H1 (cell line): ENCODE measurements at regions not wholly inside any gene's neighbourhood (a gene's known extent, or its start where the extent isn't known, plus 50 kb on each side); places are given as distances from the start of the nearest gene placed in this dataset.

Experiments
- CTCF ChIA-PET: fragments of 300-600 bp; sonication (Branson Sonifier 250); formaldehyde crosslinking; loops from one replicate; lab custom pipeline; 2021; ENCODE audit not compliant: partially characterized antibody; lab: Charles Lee
- POLR2A ChIA-PET: fragments of 300-600 bp; sonication (Branson Sonifier 250); formaldehyde crosslinking; loops from one replicate; lab custom pipeline; 2021; ENCODE audit warnings: inconsistent platforms; ENCODE audit not compliant: partially characterized antibody; lab: Charles Lee
- DNase-seq, 2 experiments: peaks; one replicate each; pipeline versions ENCODE4 v3.0.0 to v3.0.0-alpha.2; 2010 to 2022; ENCODE audit warnings: low spot score in 2 of 2, low read depth in 1 of 2, mixed read lengths in 1 of 2
- FAIRE-seq: peaks from 2 replicates; lab custom pipeline; 2011; peaks lifted over from hg19 to GRCh38; lab: Jason Lieb, UNC
- H2AFZ ChIP-seq: 2 replicates; pipeline ENCODE4 v1.8.1; 2012; ENCODE audit warnings: low read length, inconsistent platforms
- H2AK5ac ChIP-seq: 2 replicates; pipeline ENCODE4 v1.6.1; 2013; ENCODE audit warnings: low read depth, low read length
- H2BK120ac ChIP-seq: replicated peaks from 2 replicates; pipeline ENCODE3; 2013; ENCODE audit warnings: low read depth, low read length, inconsistent platforms
- H2BK12ac ChIP-seq: 2 replicates; pipeline ENCODE4 v1.6.1; 2013; ENCODE audit warnings: low read depth, low read length
- H2BK15ac ChIP-seq: 2 replicates; pipeline ENCODE4 v1.6.1; 2013; ENCODE audit warnings: low read length
- H2BK20ac ChIP-seq: 2 replicates; pipeline ENCODE4 v1.6.1; 2013; ENCODE audit warnings: low read length
- H2BK5ac ChIP-seq: 2 replicates; pipeline ENCODE4 v1.6.1; 2013; ENCODE audit warnings: low read depth, low read length
- H3K14ac ChIP-seq: 2 replicates; pipeline ENCODE4 v1.6.1; 2013; ENCODE audit warnings: inconsistent platforms; ENCODE audit not compliant: insufficient read length
- H3K18ac ChIP-seq: 2 replicates; pipeline ENCODE4 v1.6.1; 2013; ENCODE audit warnings: low read length; ENCODE audit errors: extremely low read depth
- H3K23ac ChIP-seq: 2 replicates; pipeline ENCODE4 v1.6.1; 2013; ENCODE audit warnings: inconsistent platforms; ENCODE audit not compliant: insufficient read length
- H3K23me2 ChIP-seq: 2 replicates; pipeline ENCODE4 v1.6.1; 2013; ENCODE audit warnings: low read depth, low read length
- H3K27ac ChIP-seq: 2 replicates; pipeline ENCODE4 v1.6.1; 2011; ENCODE audit warnings: low read depth, low read length, inconsistent platforms
- H3K27me3 ChIP-seq, 4 experiments: replicated peaks in 1 of 4; 1 replicate in 1 of 4; 2 replicates in 3 of 4; pipeline versions ENCODE4 v1.6.1 to v1.8.1; 2011 to 2013; ENCODE audit warnings: low read length in 3 of 4, mild to moderate bottlenecking in 3 of 4, inconsistent platforms in 2 of 4, mixed read lengths in 2 of 4, moderate library complexity in 1 of 4; ENCODE audit not compliant: control insufficient read depth in 3 of 4, insufficient read depth in 3 of 4; ENCODE audit errors: extremely low read depth in 1 of 4
- H3K36me3 ChIP-seq, 4 experiments: 2 replicates each; pipeline versions ENCODE4 v1.6.1 to v1.8.1; 2011 to 2013; ENCODE audit warnings: mild to moderate bottlenecking in 4 of 4, low read length in 3 of 4, moderate library complexity in 2 of 4, control low read depth in 1 of 4, inconsistent platforms in 1 of 4; ENCODE audit not compliant: insufficient read depth in 4 of 4, control insufficient read depth in 2 of 4
- H3K4ac ChIP-seq: replicated peaks from 2 replicates; pipeline ENCODE3; 2013; ENCODE audit warnings: low read length, low read depth, mixed read lengths, inconsistent platforms; ENCODE audit not compliant: insufficient read length
- H3K4me1 ChIP-seq, 4 experiments: replicated peaks in 1 of 4; 1 replicate in 1 of 4; 2 replicates in 3 of 4; pipeline versions ENCODE4 v1.6.1 to v1.8.1; 2011 to 2013; ENCODE audit warnings: low read length in 3 of 4, inconsistent platforms in 2 of 4, mixed read lengths in 1 of 4; ENCODE audit not compliant: insufficient read depth in 4 of 4, control insufficient read depth in 3 of 4
- H3K4me2 ChIP-seq, 2 experiments: 2 replicates each; pipeline versions ENCODE4 v1.6.1 to v1.8.1; 2011 to 2013; ENCODE audit warnings: low read depth in 2 of 2, low read length in 2 of 2, control low read depth in 1 of 2, inconsistent platforms in 1 of 2, mild to moderate bottlenecking in 1 of 2; ENCODE audit not compliant: insufficient read depth in 1 of 2
- H3K4me3 ChIP-seq, 4 experiments: fragments of 200-600, 300-600 bp in 1 of 4; sonication (generic), shearing (Covaris generic), sonication (Bioruptor Twin) in 1 of 4; 2 replicates each; pipeline versions ENCODE4 v1.5.1 to v1.8.1; 2011 to 2016; ENCODE audit warnings: low read length in 4 of 4, low read depth in 3 of 4, control low read depth in 2 of 4, inconsistent platforms in 2 of 4, mild to moderate bottlenecking in 2 of 4, mixed read lengths in 1 of 4, moderate library complexity in 1 of 4; ENCODE audit not compliant: insufficient read depth in 2 of 4; ENCODE audit errors: extremely low read depth in 1 of 4
- H3K56ac ChIP-seq: replicated peaks from 2 replicates; pipeline ENCODE3; 2013; ENCODE audit warnings: low read depth, mild to moderate bottlenecking, mixed read lengths, low read length, inconsistent platforms; ENCODE audit not compliant: insufficient read length
- H3K79me1 ChIP-seq: 2 replicates; pipeline ENCODE4 v1.6.1; 2013; ENCODE audit warnings: low read depth, low read length, control low read depth
- H3K79me2 ChIP-seq, 2 experiments: 2 replicates each; pipeline versions ENCODE4 v1.6.1 to v1.8.1; 2012 to 2013; ENCODE audit warnings: low read length in 2 of 2, mild to moderate bottlenecking in 2 of 2, inconsistent platforms in 1 of 2; ENCODE audit not compliant: insufficient read depth in 2 of 2, control insufficient read depth in 1 of 2
- H3K9ac ChIP-seq, 4 experiments: replicated peaks in 1 of 4; 1 replicate in 1 of 4; 2 replicates in 3 of 4; pipeline versions ENCODE4 v1.6.1 to v1.8.1; 2011 to 2013; ENCODE audit warnings: low read depth in 3 of 4, low read length in 3 of 4, control low read depth in 2 of 4, mild to moderate bottlenecking in 2 of 4, moderate library complexity in 2 of 4, inconsistent platforms in 1 of 4; ENCODE audit errors: extremely low read depth in 1 of 4
- H3K9me3 ChIP-seq, 2 experiments: 2 replicates each; pipeline versions ENCODE4 v1.6.1 to v1.8.1; 2012 to 2013; ENCODE audit warnings: mild to moderate bottlenecking in 2 of 2, moderate library complexity in 2 of 2, control low read depth in 1 of 2, inconsistent platforms in 1 of 2, low read depth in 1 of 2, low read length in 1 of 2, mixed read lengths in 1 of 2; ENCODE audit not compliant: insufficient read depth in 2 of 2
- H4K20me1 ChIP-seq, 2 experiments: replicated peaks in 1 of 2; 2 replicates each; pipeline versions ENCODE3 to v1.8.1; 2011 to 2013; ENCODE audit warnings: inconsistent platforms in 2 of 2, low read length in 2 of 2, mild to moderate bottlenecking in 1 of 2; ENCODE audit not compliant: insufficient read depth in 2 of 2, control insufficient read depth in 1 of 2
- H4K5ac ChIP-seq: 2 replicates; pipeline ENCODE4 v1.6.1; 2013; ENCODE audit warnings: low read length, low read depth, mixed read lengths, inconsistent platforms; ENCODE audit not compliant: insufficient read length
- H4K8ac ChIP-seq: 2 replicates; pipeline ENCODE4 v1.8.0; 2013; ENCODE audit warnings: mild to moderate bottlenecking, moderate library complexity, low read length, inconsistent platforms; ENCODE audit not compliant: insufficient read depth; ENCODE audit errors: extremely low read depth
- H4K91ac ChIP-seq: replicated peaks from 2 replicates; pipeline ENCODE3; 2013; ENCODE audit warnings: low read length, mixed read lengths, inconsistent platforms; ENCODE audit not compliant: insufficient read length
- BCL11A ChIP-seq, 2 experiments: IDR thresholded peaks; one replicate each; pipeline ENCODE4 v1.6.1; 2011; ENCODE audit warnings: low read depth in 2 of 2, low read length in 2 of 2, mild to moderate bottlenecking in 2 of 2
- BRCA1 ChIP-seq: IDR thresholded peaks from 2 replicates; pipeline ENCODE4 v1.6.1; 2012; ENCODE audit warnings: low read depth, low read length, improper control_type of control experiment
- CHD2 ChIP-seq: IDR thresholded peaks from 2 replicates; pipeline ENCODE4 v1.6.1; 2012; ENCODE audit warnings: low read length, improper control_type of control experiment
- HDAC6 ChIP-seq: IDR thresholded peaks from one replicate; pipeline ENCODE4 v1.7.1; 2012; ENCODE audit warnings: low read depth, mild to moderate bottlenecking, inconsistent platforms, low read length, moderate library complexity
- JUND ChIP-seq: IDR thresholded peaks from 2 replicates; pipeline ENCODE4 v1.6.1; 2011; ENCODE audit warnings: mild to moderate bottlenecking, improper control_type of control experiment, low read length
- MAFK ChIP-seq: IDR thresholded peaks from 2 replicates; pipeline ENCODE4 v1.6.1; 2012; ENCODE audit warnings: low read depth, mild to moderate bottlenecking, improper control_type of control experiment, low read length
- NANOG ChIP-seq: IDR thresholded peaks from 2 replicates; pipeline ENCODE4 v1.6.1; 2011; ENCODE audit warnings: low read length, low read depth, mild to moderate bottlenecking, inconsistent platforms; ENCODE audit not compliant: insufficient read depth, poor library complexity, severe bottlenecking
- SIN3A ChIP-seq, 2 experiments: IDR thresholded peaks in 1 of 2; conservative IDR thresholded peaks in 1 of 2; 2 replicates each; pipeline ENCODE4 v1.6.1; 2011 to 2012; ENCODE audit warnings: low read length in 2 of 2, improper control_type of control experiment in 1 of 2, low read depth in 1 of 2, mild to moderate bottlenecking in 1 of 2
- SIRT6 ChIP-seq: IDR thresholded peaks from one replicate; pipeline ENCODE4 v1.7.1; 2012; ENCODE audit warnings: low read length, inconsistent platforms
- WGBS, 2 experiments: shearing (Covaris generic) in 1 of 2; methylation state at CpG; one replicate each; pipeline versions ENCODE4 v1.1.6 to v1.1.7; 2013 to 2015; ENCODE audit warnings: low lambda C conversion rate in 2 of 2, mixed read lengths in 2 of 2, inconsistent platforms in 1 of 2, low coverage in 1 of 2, missing lambda C conversion rate in 1 of 2; ENCODE audit not compliant: insufficient replicate concordance in 2 of 2, insufficient coverage in 1 of 2, insufficient read length in 1 of 2; ENCODE audit errors: extremely low coverage in 1 of 2, missing lambda C conversion rate in 1 of 2; 5-methylcytosine and 5-hydroxymethylcytosine counted together
- TF ChIP-seq, protein P1 (sequence below): IDR thresholded peaks from 2 replicates; pipeline ENCODE4 v1.6.1; 2011; ENCODE audit warnings: low read depth, mild to moderate bottlenecking, low read length; ENCODE audit not compliant: insufficient read depth

GRCh38 chr22:47259049-47259448 is 496.6 kb downstream of the TBC1D22A start:
- FAIRE-seq (no peak), DNase-seq (no peak)
- Histone ChIP-seq H3K23ac (no peak overlapping the region), H3K4me1 (no peaks in the 10 kb centered on the region), H2BK120ac (no peak overlapping the region), H3K4me3 (no peak overlapping the region; a peak in 1 of 8 replicates), H4K5ac (no peak overlapping the region), H2AFZ (no peak overlapping the region), H3K9me3 (peaks cover 72 to 77% of the 10 kb centered on the region in 2 experiments), H2BK20ac (no peak overlapping the region), H2AK5ac (no peak overlapping the region), H3K36me3 (no peaks in the 10 kb centered on the region), H3K56ac (no peak overlapping the region), H4K91ac (no peak overlapping the region), H3K18ac (no peak overlapping the region), H2BK5ac (no peak overlapping the region), H3K79me1 (no peaks in the 10 kb centered on the region), H3K23me2 (no peaks in the 10 kb centered on the region), H3K9ac (no peak overlapping the region), H3K14ac (no peak overlapping the region), H2BK12ac (no peak overlapping the region), H3K27me3 (no peaks in the 10 kb centered on the region), H2BK15ac (no peak overlapping the region), H4K20me1 (peaks cover 0 to 1% of the 10 kb centered on the region in 2 experiments), H3K4ac (no peak overlapping the region), H3K4me2 (no peak overlapping the region), H4K8ac (no peak overlapping the region; the same call in 1 of the 2 replicates), H3K79me2 (no peaks in the 10 kb centered on the region), H3K27ac (no peak overlapping the region)
- CTCF ChIA-PET = no interaction called here
- WGBS, 2 experiments = 62% methylated on average over 6 of the region's 6 CpGs; no CpG with 5 or more reads in 1 of the 2 experiments
- TF ChIP-seq JUND (no peak), NANOG (no peak), HDAC6 (no peak), CHD2 (no peak), MAFK (no peak), SIN3A (conservative IDR thresholded peaks at IDR 0.05 in 1 of 2, IDR thresholded peaks at IDR 0.05 in 1 of 2; ENCODE audit: low read depth in 1 of 2, low read length in 2 of 2) (no peak), SIRT6 (no peak), BCL11A (IDR thresholded peaks at IDR 0.05; ENCODE audit: low read depth in 2 of 2, low read length in 2 of 2) (no peak), BRCA1 (no peak)
- TF ChIP-seq, protein P1, sequence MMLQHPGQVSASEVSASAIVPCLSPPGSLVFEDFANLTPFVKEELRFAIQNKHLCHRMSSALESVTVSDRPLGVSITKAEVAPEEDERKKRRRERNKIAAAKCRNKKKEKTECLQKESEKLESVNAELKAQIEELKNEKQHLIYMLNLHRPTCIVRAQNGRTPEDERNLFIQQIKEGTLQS = no peak
- POLR2A ChIA-PET = no interaction called here
